H9 (cell line): ENCODE measurements at regions not wholly inside any gene's neighbourhood (a gene's known extent, or its start where the extent isn't known, plus 50 kb on each side); places are given as distances from the start of the nearest gene placed in this dataset.

Source experiments
- DNase-seq: peaks from one replicate; pipeline ENCODE4 v3.0.0-alpha.2; 2017
- H2AFZ ChIP-seq: one replicate; pipeline ENCODE4 v1.6.1; 2013; ENCODE audit warnings: mild to moderate bottlenecking, low read length, control low read depth, moderate library complexity
- H2AK5ac ChIP-seq: 2 replicates; pipeline ENCODE4 v1.6.1; 2013; ENCODE audit warnings: low read length, control low read depth, mixed read lengths; ENCODE audit not compliant: insufficient read length
- H2BK120ac ChIP-seq: one replicate; pipeline ENCODE4 v1.6.1; 2013; ENCODE audit warnings: low read depth, mild to moderate bottlenecking, low read length, control low read depth, inconsistent platforms; ENCODE audit not compliant: poor library complexity, severe bottlenecking
- H2BK12ac ChIP-seq: 2 replicates; pipeline ENCODE4 v1.6.1; 2013; ENCODE audit warnings: low read length, control low read depth, mixed read lengths, low read depth; ENCODE audit not compliant: insufficient read length
- H2BK15ac ChIP-seq: 2 replicates; pipeline ENCODE4 v1.6.1; 2013; ENCODE audit warnings: low read depth, low read length, control low read depth
- H2BK20ac ChIP-seq: one replicate; pipeline ENCODE4 v1.6.1; 2013; ENCODE audit warnings: low read depth, mild to moderate bottlenecking, low read length, control low read depth, inconsistent platforms; ENCODE audit not compliant: poor library complexity, severe bottlenecking
- H2BK5ac ChIP-seq: 2 replicates; pipeline ENCODE4 v1.6.1; 2013; ENCODE audit warnings: low read length, control low read depth, mixed read lengths; ENCODE audit not compliant: insufficient read length
- H3K14ac ChIP-seq: 2 replicates; pipeline ENCODE4 v1.6.1; 2013; ENCODE audit warnings: low read length, control low read depth; ENCODE audit not compliant: insufficient read depth
- H3K18ac ChIP-seq: 2 replicates; pipeline ENCODE4 v1.6.1; 2013; ENCODE audit warnings: low read depth, mild to moderate bottlenecking, mixed read lengths, low read length, control low read depth; ENCODE audit not compliant: insufficient read length
- H3K23ac ChIP-seq: 2 replicates; pipeline ENCODE4 v1.6.1; 2013; ENCODE audit warnings: low read length, control low read depth, mixed read lengths, low read depth; ENCODE audit not compliant: insufficient read length
- H3K23me2 ChIP-seq: 2 replicates; pipeline ENCODE4 v1.6.1; 2013; ENCODE audit warnings: low read depth, mild to moderate bottlenecking, mixed read lengths, low read length, control low read depth; ENCODE audit not compliant: insufficient read length, poor library complexity, severe bottlenecking
- H3K27ac ChIP-seq: 2 replicates; pipeline ENCODE4 v1.5.1; 2013; ENCODE audit warnings: low read length, control low read depth, mixed read lengths, low read depth; ENCODE audit not compliant: insufficient read length
- H3K27me3 ChIP-seq: 2 replicates; pipeline ENCODE4 v1.6.1; 2013; ENCODE audit warnings: low read length, control low read depth, inconsistent platforms; ENCODE audit not compliant: insufficient read depth
- H3K4ac ChIP-seq: 2 replicates; pipeline ENCODE4 v1.6.1; 2013; ENCODE audit warnings: low read depth, mild to moderate bottlenecking, control low read depth, inconsistent platforms, low read length, moderate library complexity
- H3K4me1 ChIP-seq: 2 replicates; pipeline ENCODE4 v1.6.1; 2013; ENCODE audit warnings: low read length, control low read depth, inconsistent platforms; ENCODE audit not compliant: insufficient read depth
- H3K4me2 ChIP-seq: 2 replicates; pipeline ENCODE4 v1.6.1; 2013; ENCODE audit warnings: low read length, control low read depth, mixed read lengths; ENCODE audit not compliant: insufficient read length, insufficient read depth
- H3K56ac ChIP-seq: 2 replicates; pipeline ENCODE4 v1.6.1; 2013; ENCODE audit warnings: low read depth, mild to moderate bottlenecking, mixed read lengths, low read length, control low read depth; ENCODE audit not compliant: insufficient read length
- H3K79me1 ChIP-seq: 2 replicates; pipeline ENCODE4 v1.6.1; 2013; ENCODE audit warnings: low read depth, mild to moderate bottlenecking, moderate library complexity, low read length, control low read depth, inconsistent platforms; ENCODE audit not compliant: insufficient read depth, poor library complexity, severe bottlenecking
- H3K79me2 ChIP-seq: 2 replicates; pipeline ENCODE4 v1.6.1; 2013; ENCODE audit warnings: low read length, control low read depth, inconsistent platforms; ENCODE audit not compliant: insufficient read depth
- H3K9ac ChIP-seq: 2 replicates; pipeline ENCODE4 v1.6.1; 2013; ENCODE audit warnings: low read length, control low read depth, mixed read lengths; ENCODE audit not compliant: insufficient read length; ENCODE audit errors: extremely low read depth
- H3K9me3 ChIP-seq: one replicate; pipeline ENCODE4 v1.6.1; 2013; ENCODE audit warnings: low read depth, low read length, inconsistent platforms; ENCODE audit not compliant: control insufficient read depth
- H3T11ph ChIP-seq: one replicate; pipeline ENCODE4 v1.6.1; 2013; ENCODE audit warnings: mild to moderate bottlenecking, low read length, control low read depth, inconsistent platforms
- H4K20me1 ChIP-seq: one replicate; pipeline ENCODE4 v1.6.1; 2013; ENCODE audit not compliant: control insufficient read depth, insufficient read length, insufficient read depth
- H4K5ac ChIP-seq: 2 replicates; pipeline ENCODE4 v1.6.1; 2013; ENCODE audit warnings: low read depth, mild to moderate bottlenecking, mixed read lengths, low read length, control low read depth; ENCODE audit not compliant: insufficient read length
- H4K8ac ChIP-seq: replicated peaks from 2 replicates; pipeline ENCODE4 v1.6.1; 2013; ENCODE audit warnings: low read length, control low read depth, mixed read lengths, low read depth; ENCODE audit not compliant: insufficient read length
- H4K91ac ChIP-seq: 2 replicates; pipeline ENCODE4 v1.6.1; 2013; ENCODE audit warnings: low read depth, mild to moderate bottlenecking, moderate library complexity, mixed read lengths, low read length, control low read depth; ENCODE audit not compliant: insufficient read length
- H3K27ac Mint-ChIP-seq, 3 experiments: 2 replicates in 2 of 3; 3 replicates in 1 of 3; pipeline ENCODE4 v1.8.0; 2020 to 2021; ENCODE audit warnings: mixed read lengths in 3 of 3, mild to moderate bottlenecking in 1 of 3, moderate library complexity in 1 of 3
- H3K27me3 Mint-ChIP-seq: 2 replicates; pipeline ENCODE4 v1.8.0; 2021; ENCODE audit warnings: low read depth, mild to moderate bottlenecking, moderate library complexity, mixed read lengths
- H3K36me3 Mint-ChIP-seq, 3 experiments: 2 replicates in 2 of 3; 3 replicates in 1 of 3; pipeline ENCODE4 v1.8.0; 2020 to 2021; ENCODE audit warnings: low read depth in 3 of 3, mixed read lengths in 3 of 3; ENCODE audit not compliant: insufficient read depth in 1 of 3
- H3K4me1 Mint-ChIP-seq, 2 experiments: 2 replicates each; pipeline ENCODE4 v1.8.0; 2020; ENCODE audit warnings: mixed read lengths in 2 of 2
- H3K4me3 Mint-ChIP-seq, 2 experiments: 2 replicates in 1 of 2; 3 replicates in 1 of 2; pipeline ENCODE4 v1.8.0; 2020 to 2021; ENCODE audit warnings: mild to moderate bottlenecking in 2 of 2, mixed read lengths in 2 of 2, moderate library complexity in 1 of 2
- H3K9me3 Mint-ChIP-seq, 2 experiments: 2 replicates in 1 of 2; 3 replicates in 1 of 2; pipeline ENCODE4 v1.8.0; 2020; ENCODE audit warnings: mild to moderate bottlenecking in 2 of 2, mixed read lengths in 2 of 2, moderate library complexity in 1 of 2
- CTCF ChIP-seq: fragments of 200-600 bp; sonication (generic); conservative IDR thresholded peaks from 3 replicates; pipeline ENCODE4 v1.8.0; 2021; ENCODE audit warnings: antibody characterized with exemption, mild to moderate bottlenecking
- WGBS: extraction: QIAGEN DNeasy Blood & Tissue Kit; methylation state at CpG from one replicate; pipeline ENCODE4 v1.1.7; 2013; ENCODE audit warnings: missing lambda C conversion rate, low lambda C conversion rate, mixed read lengths; ENCODE audit not compliant: insufficient read length; ENCODE audit errors: extremely low coverage; 5-methylcytosine and 5-hydroxymethylcytosine counted together

- Mint-ChIP-seq H3K4me1 (no peaks in the 10 kb centered on the region), H3K36me3 (0 out of 7 replicates have a peak, but pooled peaks cover 0 to 5% (median 0%) of the 10 kb centered on the region in 3 experiments), H3K27ac (no peak overlapping the region), H3K9me3 (peaks cover 5 to 7% of the 10 kb centered on the region in 2 experiments; a peak in 4 of 5 replicates), H3K27me3 (no peaks in the 10 kb centered on the region), H3K4me3 (no peak overlapping the region)
- no peak overlapping the region for H3K18ac ChIP-seq
- H3K4ac ChIP-seq: no peak overlapping the region
- no peak overlapping the region for H3K4me2 ChIP-seq
- H4K20me1 ChIP-seq: no peaks in the 10 kb centered on the region
- H2AK5ac ChIP-seq: no peak overlapping the region
- H3K14ac ChIP-seq: no peak overlapping the region
- H3K79me1 ChIP-seq: no peaks in the 10 kb centered on the region
- no peak overlapping the region for H3K9ac ChIP-seq
- H2BK120ac ChIP-seq: no peak overlapping the region
- H3K27me3 ChIP-seq: no peaks in the 10 kb centered on the region
- no peak for DNase-seq
- no peak overlapping the region for H4K8ac ChIP-seq
- no CpG with 5 or more reads among the region's 7 CpGs for WGBS
- H3K4me1 ChIP-seq: no peaks in the 10 kb centered on the region
- no peaks in the 10 kb centered on the region for H3K9me3 ChIP-seq
- H3K56ac ChIP-seq: no peak overlapping the region
- no peak overlapping the region for H3K27ac ChIP-seq
- H2AFZ ChIP-seq: no peak overlapping the region
- no peak overlapping the region for H2BK5ac ChIP-seq
- H3K23ac ChIP-seq: no peak overlapping the region
- no peaks in the 10 kb centered on the region for H3K79me2 ChIP-seq
- TF ChIP-seq CTCF: no peak
- H2BK15ac ChIP-seq: no peak overlapping the region
- H4K91ac ChIP-seq: no peak overlapping the region
- no peak overlapping the region for H2BK12ac ChIP-seq
- no peak overlapping the region for H4K5ac ChIP-seq
- H3K23me2 ChIP-seq: no peaks in the 10 kb centered on the region
- no peak overlapping the region for H2BK20ac ChIP-seq
- no peak overlapping the region for H3T11ph ChIP-seq
Measured at GRCh38 chr10:17537281-17537680, 79.9 kb downstream of the HACD1 start.
